GM18507 (cell line): ENCODE measurements at regions not wholly inside any gene's neighbourhood (a gene's known extent, or its start where the extent isn't known, plus 50 kb on each side); places are given as distances from the start of the nearest gene placed in this dataset.
A peak's percentile ranks its signal among the peaks of the same experiment; 100 is the strongest.
"Not testable (repeated sequence)": the region's sequence is repeated elsewhere in the genome, so short reads cannot be mapped to it uniquely, and the experiment has no call there.

Experiments
- DNase-seq: peaks from one replicate; pipeline ENCODE4 v3.0.0; 2011; ENCODE audit warnings: low read depth; ENCODE audit not compliant: insufficient read length; ENCODE audit errors: extremely low spot score
- FAIRE-seq: peaks from 2 replicates; lab custom pipeline; 2011; peaks lifted over from hg19 to GRCh38; lab: Jason Lieb, UNC

- FAIRE-seq (no peak), DNase-seq (no peak)
These were observed 110.6 kb upstream of the MEF2A start for GRCh38 chr15:99454941-99455788.

DNA sequence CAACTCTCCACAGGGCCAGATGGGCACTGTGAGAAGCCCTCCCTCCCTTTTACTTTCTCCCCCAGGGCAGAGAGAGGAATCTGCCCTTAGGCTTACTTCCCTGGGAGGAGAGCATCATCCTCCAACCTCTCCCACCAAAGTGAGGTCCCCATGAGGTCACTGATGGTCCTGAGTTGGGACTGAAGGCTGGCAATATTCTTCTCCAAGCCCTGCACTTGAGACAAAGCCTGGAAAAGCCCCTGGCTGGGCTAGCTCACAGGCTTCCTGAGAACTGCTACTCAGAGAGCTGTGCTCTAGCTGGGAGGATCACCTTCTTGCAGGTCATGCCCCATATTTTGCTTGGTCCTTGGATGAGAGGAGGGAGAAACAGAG is 110.0 kb upstream of the MEF2A start:
- no peak for FAIRE-seq
- no peak for DNase-seq

GRCh38 chr15:99464137-99464536 is 101.6 kb upstream of the MEF2A start:
- FAIRE-seq (no peak), DNase-seq (no peak)

DNA sequence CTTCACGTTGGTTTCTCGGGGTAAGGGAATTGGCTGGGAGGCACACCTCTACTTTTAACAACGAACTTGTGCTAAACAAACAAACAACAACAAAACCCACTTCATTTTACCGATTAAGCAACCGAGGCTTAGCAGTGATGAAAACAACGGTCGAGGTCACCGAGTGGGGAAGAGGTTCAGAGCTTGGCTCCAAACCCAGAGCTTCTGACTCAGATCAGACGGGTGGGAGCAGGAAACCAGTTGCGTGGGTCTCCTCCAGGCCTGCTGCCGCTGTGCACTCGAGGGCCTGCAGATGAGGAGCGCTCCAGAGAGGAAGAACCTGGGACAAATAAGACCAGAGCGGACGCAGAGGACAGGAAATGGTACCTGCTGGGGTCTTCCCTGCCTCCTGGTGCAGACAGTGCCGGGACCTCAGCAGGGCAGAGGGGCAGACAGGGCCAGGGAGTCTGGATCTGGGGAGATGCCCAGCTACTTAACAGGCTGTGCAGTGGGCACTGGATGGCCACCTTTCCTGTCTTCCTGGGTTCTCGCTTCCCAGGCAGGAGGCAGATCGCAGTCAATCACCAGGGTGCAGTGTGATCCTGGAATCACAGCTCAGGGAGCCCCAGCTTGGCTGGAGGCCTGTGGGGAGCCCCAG is 99.0 kb upstream of the MEF2A start:
- DNase-seq (no peak), FAIRE-seq (no peak)

DNA sequence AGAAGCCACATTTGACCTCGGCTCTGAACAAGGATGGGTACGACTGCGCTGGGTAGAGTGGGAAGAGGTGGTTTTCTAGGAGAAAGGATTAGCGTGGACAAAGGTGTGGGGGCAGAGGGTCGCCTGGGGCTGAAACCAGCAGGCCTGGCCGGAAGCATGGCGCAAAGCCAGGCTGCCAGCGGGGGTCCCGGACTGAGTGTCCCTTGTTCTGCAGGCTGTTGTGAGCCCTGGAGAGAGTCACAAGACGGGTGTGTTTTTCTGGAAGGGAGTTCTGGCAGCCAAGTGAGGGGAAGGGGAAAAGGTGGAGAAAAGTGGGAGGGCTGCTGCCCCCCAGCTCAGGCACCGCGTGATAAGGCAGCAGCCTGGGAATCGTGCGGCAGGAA is 98.5 kb upstream of the MEF2A start:
- FAIRE-seq = no peak

DNA sequence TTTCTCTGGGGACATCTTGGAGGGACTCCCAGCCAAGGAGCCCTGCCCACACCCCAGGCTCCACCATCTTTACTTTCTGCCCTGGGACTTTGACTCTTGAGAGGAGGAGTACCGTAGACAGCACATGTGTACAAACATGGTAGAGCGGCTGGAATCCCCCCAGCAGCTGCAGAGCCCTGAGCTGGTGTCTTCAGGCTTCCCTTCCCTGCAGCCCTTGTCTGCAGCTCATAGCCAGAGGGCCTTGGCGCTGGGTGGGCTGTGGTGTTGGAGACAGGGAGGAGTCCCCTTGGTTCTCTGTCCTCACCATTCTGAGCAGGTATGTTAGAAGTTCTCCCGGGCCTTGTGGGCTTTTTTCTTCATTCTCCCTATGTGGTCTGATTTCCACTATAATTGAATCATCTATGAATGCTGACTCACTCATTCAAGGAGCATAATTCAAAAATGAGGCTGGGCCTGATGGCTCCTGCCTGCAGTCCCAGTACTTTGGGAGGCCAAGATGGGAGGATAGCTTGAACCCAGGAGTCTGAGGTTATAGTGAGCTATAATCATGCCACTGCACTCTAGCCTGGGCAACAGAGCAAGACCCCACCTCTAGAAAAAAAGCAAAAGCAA is 97.8 kb upstream of the MEF2A start:
- no peak for FAIRE-seq
- DNase-seq = no peak

More for the DNA sequence above, 98.5 kb upstream of the MEF2A start:
- no peak for DNase-seq

- not testable (repeated sequence) for DNase-seq
- peak; percentile 75 for FAIRE-seq
These were observed 95.6 kb upstream of the MEF2A start for GRCh38 chr15:99470204-99470603.

GRCh38 chr15:99472416-99473145 is 93.2 kb upstream of the MEF2A start:
- DNase-seq (no peak), FAIRE-seq (no peak)

DNA sequence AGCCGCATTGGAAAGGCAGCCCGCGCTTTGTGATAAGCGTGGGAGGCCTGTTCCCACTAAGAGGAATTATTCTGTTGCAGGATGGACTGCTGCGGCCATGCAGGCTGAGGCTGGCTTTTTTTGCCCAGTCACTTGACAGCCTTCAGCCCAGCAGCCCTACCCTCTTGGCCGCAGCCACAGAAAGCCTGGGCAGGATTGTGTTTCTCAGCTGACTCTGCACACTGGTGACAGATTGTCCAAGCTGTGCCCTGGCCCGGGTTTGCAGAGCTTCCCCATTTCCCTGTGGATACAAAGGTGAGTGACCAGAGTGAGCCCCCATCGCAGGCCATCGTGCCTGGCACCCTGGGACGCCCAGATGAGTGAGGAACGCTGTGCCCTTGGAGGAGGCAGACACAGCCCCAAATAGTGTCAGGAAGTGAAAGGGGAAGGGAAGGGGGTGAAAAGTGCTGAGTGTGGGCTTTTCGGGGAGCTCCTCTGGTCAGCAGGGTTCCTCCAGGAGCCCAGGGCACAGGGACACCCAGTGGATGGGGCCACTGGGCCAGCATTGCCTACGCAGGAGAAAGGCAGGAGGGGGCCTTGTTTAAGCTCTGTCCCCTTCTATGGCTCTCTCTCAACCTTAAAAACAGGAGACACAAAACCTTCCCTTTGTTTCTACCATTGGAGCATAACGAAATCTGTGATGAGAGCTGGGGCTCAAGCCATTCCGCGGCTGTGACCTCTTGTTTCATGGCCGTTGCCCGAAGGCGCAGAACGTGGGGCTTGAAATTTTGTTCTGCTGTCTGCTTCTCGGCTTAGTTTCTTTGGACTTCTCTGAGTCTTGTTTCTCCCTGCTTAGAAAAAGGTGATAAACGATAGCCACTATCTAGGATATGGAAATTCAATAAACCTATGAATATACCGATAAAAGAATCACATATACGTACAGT is 91.5 kb upstream of the MEF2A start:
- no peak for DNase-seq
- no peak for FAIRE-seq

GRCh38 chr15:99474909-99475753 is 90.7 kb upstream of the MEF2A start:
- DNase-seq = no peak

DNA sequence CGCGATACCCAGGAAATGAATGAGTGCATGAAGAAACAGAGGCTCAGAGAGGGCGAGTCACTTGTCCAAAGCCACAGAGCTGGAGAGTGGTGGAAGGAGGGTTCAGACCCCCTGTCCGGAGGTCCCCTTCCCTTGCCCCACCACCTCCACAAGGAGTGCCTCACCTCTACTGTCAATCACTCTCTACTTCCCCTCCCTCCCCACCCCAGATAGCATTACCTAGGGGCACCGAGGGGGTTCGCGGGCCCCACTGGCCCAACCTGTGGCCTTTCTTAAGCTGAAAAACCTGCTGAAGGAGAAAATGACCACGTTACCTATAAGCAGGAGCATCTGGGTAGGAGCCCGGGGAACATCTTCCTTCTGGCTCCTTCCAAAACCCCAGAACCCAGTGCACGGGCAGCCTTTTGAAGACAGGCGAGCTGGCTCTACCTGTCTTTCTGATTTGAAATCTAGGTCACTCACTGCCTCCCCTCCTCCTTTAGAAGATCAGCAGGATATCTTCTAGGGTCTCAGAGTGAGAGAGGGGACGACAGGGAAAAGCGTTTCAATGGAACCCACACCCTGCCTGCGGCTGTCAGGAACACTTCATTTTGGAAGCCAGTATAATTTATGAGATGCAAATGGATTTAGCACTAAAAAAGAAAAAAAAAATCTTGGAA is 89.9 kb upstream of the MEF2A start:
- FAIRE-seq (no peak), DNase-seq (no peak)

More at GRCh38 chr15:99474909-99475753, 90.7 kb upstream of the MEF2A start:
- no peak for FAIRE-seq

DNA sequence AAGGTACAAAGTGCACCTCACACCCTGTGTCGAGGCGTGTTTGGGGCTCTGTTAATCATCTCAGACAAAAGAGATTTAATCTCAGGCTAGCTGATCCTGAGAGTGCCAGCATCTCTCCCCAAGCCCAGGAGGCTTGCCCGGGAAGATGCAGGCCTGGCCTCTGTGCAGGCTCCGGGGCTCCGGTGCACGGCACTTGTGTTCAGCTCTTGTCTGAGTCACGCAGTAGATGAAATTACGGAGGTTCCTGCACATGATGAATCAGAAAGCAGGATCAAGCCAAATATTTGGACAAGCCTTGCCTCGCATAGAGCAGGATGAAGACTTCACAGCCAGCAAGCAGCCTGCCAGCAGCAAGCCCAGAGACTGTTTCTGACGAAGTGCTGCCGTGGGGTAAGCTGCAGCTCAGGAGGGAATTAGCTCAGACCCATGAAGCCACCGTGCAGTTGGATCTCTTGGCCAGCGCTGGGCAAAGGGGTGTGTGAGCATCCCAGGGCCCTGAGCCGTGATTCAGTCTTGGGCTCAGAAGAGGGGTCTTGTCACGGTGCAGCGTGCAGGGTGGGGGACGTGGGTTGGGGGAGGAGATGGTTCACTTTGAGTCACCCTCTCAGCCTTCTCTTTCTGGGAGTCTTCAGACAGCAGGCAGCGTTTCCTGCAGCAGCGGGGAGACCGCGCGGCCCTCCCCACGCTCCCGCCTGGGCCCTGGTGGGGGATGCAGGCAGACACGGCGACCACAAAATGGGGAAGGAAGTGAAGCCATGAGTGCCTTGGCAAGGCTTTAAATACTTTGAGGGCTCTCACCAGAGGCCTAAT is 89.2 kb upstream of the MEF2A start:
- no peak for DNase-seq
- peak; percentile 76 for FAIRE-seq

- FAIRE-seq = no peak
- DNase-seq = no peak
These were observed 87.9 kb upstream of the MEF2A start for GRCh38 chr15:99477791-99478471.

DNA sequence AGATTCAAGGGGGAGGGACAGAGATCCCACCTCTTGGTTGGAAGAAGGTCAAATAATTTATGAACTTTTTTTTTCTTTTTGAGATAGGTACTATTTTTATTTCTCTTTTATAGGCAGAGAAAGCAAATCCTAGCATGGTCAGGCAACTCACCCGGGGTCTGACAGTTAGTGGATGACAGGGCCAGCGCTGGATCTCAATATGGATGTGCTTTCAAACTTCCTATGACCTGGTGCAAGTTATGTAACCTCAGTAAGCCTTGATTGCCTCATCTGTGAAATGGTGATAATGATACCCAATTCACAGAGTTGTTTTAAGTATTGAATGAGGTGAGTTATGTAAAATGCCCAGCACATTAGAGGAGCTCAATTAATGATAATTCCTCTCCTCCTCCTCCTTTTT is 86.8 kb upstream of the MEF2A start:
- no peak for FAIRE-seq
- DNase-seq = no peak

- DNase-seq (no peak), FAIRE-seq (no peak)
These were observed 85.6 kb upstream of the MEF2A start for GRCh38 chr15:99480016-99480810.
